SU-DHL-6 (cell line): ENCODE measurements at regions not wholly inside any gene's neighbourhood (a gene's known extent, or its start where the extent isn't known, plus 50 kb on each side); places are given as distances from the start of the nearest gene placed in this dataset.

Source experiments
- H2AFZ ChIP-seq: fragments of 200-600 bp; sonication (generic); 2 replicates; pipeline ENCODE4 v1.6.1; 2014; ENCODE audit warnings: low read depth, mild to moderate bottlenecking, moderate library complexity, mixed read lengths, antibody characterized with exemption, low read length; ENCODE audit not compliant: severe bottlenecking
- H3F3A ChIP-seq: fragments of 200-600 bp; shearing (Covaris generic); 2 replicates; pipeline ENCODE4 v1.6.0; 2016; ENCODE audit warnings: antibody characterized with exemption, mild to moderate bottlenecking; ENCODE audit not compliant: insufficient read depth
- H3K27ac ChIP-seq: fragments of 200-600 bp; sonication (generic); 2 replicates; pipeline ENCODE4 v1.5.1; 2016; ENCODE audit warnings: low read depth, mild to moderate bottlenecking, low read length, moderate library complexity, mixed read lengths
- H3K27me3 ChIP-seq: fragments of 200-600 bp; sonication (generic), shearing (Covaris generic); 2 replicates; pipeline ENCODE4 v1.6.0; 2014; ENCODE audit warnings: mild to moderate bottlenecking, low read length
- H3K36me3 ChIP-seq: fragments of 200-600 bp; sonication (generic); 2 replicates; pipeline ENCODE4 v1.6.1; 2014; ENCODE audit warnings: mild to moderate bottlenecking, low read length, mixed read lengths
- H3K4me2 ChIP-seq: fragments of 300-600, 200-600 bp; shearing (Covaris generic), sonication (generic); 2 replicates; pipeline ENCODE4 v1.6.0; 2014; ENCODE audit warnings: low read length, low read depth, mild to moderate bottlenecking; ENCODE audit not compliant: poor library complexity, severe bottlenecking
- H3K4me3 ChIP-seq: fragments of 200-600 bp; sonication (generic); 2 replicates; pipeline ENCODE4 v1.5.1; 2014; ENCODE audit warnings: antibody characterized with exemption, low read length, mild to moderate bottlenecking, mixed read lengths; ENCODE audit not compliant: insufficient read depth, poor library complexity, severe bottlenecking
- H3K79me2 ChIP-seq: fragments of 200-600 bp; sonication (generic); 2 replicates; pipeline ENCODE4 v1.6.1; 2014; ENCODE audit warnings: mild to moderate bottlenecking, low read length, moderate library complexity; ENCODE audit not compliant: insufficient read depth
- H3K9ac ChIP-seq: fragments of 200-600 bp; sonication (generic); 2 replicates; pipeline ENCODE4 v1.7.0; 2014; ENCODE audit warnings: mild to moderate bottlenecking, low read length
- H3K9me2 ChIP-seq: fragments of 200-600 bp; sonication (generic); replicated peaks from 2 replicates; pipeline ENCODE4 v1.6.1; 2014; ENCODE audit warnings: low read length; ENCODE audit not compliant: insufficient read depth
- H3K9me3 ChIP-seq: fragments of 200-600 bp; sonication (generic); 2 replicates; pipeline ENCODE4 v1.6.1; 2014; ENCODE audit warnings: low read length, mixed read lengths; ENCODE audit not compliant: insufficient read depth
- H4K20me1 ChIP-seq: fragments of 200-600 bp; sonication (generic); 2 replicates; pipeline ENCODE4 v1.6.1; 2014; ENCODE audit warnings: low read depth, mild to moderate bottlenecking, antibody characterized with exemption, low read length, moderate library complexity, mixed read lengths
- CTCF ChIP-seq: fragments of 200-600 bp; sonication (generic); IDR thresholded peaks from one replicate; pipeline ENCODE4 v1.5.1; 2017; ENCODE audit warnings: antibody characterized with exemption, mild to moderate bottlenecking, low read length, moderate library complexity; ENCODE audit not compliant: insufficient read depth, poor library complexity, severe bottlenecking
- EZH2phosphoT487 ChIP-seq: fragments of 200-600 bp; sonication (generic), shearing (Covaris generic); conservative IDR thresholded peaks from 2 replicates; pipeline ENCODE4 v1.6.1; 2018; ENCODE audit warnings: mild to moderate bottlenecking, antibody characterized with exemption, low read length, moderate library complexity, mixed read lengths

- Histone ChIP-seq H3K36me3 (no peaks in the 10 kb centered on the region), H2AFZ (no peak overlapping the region), H4K20me1 (no peaks in the 10 kb centered on the region), H3K27ac (no peak overlapping the region), H3K9me3 (no peaks in the 10 kb centered on the region), H3K4me3 (no peak overlapping the region), H3K4me2 (no peak overlapping the region), H3K79me2 (no peaks in the 10 kb centered on the region), H3F3A (no peaks in the 10 kb centered on the region), H3K27me3 (no peaks in the 10 kb centered on the region), H3K9me2 (no peaks in the 10 kb centered on the region), H3K9ac (no peak overlapping the region)
- no peak for TF ChIP-seq EZH2phosphoT487
- TF ChIP-seq CTCF = no peak
Observed at GRCh38 chr19:30879736-30880135, 469.5 kb downstream of the TSHZ3 start.

- no peaks in the 10 kb centered on the region for H3K79me2 ChIP-seq
- no peaks in the 10 kb centered on the region for H3K9me2 ChIP-seq
- no peak overlapping the region for H3K27ac ChIP-seq
- H3K9me3 ChIP-seq = no peaks in the 10 kb centered on the region
- H3F3A ChIP-seq = no peaks in the 10 kb centered on the region
- no peak for TF ChIP-seq EZH2phosphoT487
- TF ChIP-seq CTCF = no peak
- no peaks in the 10 kb centered on the region for H3K36me3 ChIP-seq
- no peak overlapping the region for H3K9ac ChIP-seq
- no peak overlapping the region for H3K4me3 ChIP-seq
- no peak overlapping the region for H3K4me2 ChIP-seq
- H2AFZ ChIP-seq = no peak overlapping the region
- H3K27me3 ChIP-seq = no peaks in the 10 kb centered on the region
- H4K20me1 ChIP-seq = no peaks in the 10 kb centered on the region
Observed at GRCh38 chr19:30879225-30879624, 470.0 kb downstream of the TSHZ3 start.

GRCh38 chr19:30878495-30878894, 470.7 kb downstream of the TSHZ3 start:
- TF ChIP-seq CTCF (no peak), EZH2phosphoT487 (no peak)
- no peak overlapping the region for H3K4me2 ChIP-seq
- H3F3A ChIP-seq = no peaks in the 10 kb centered on the region
- no peak overlapping the region for H3K27ac ChIP-seq
- no peaks in the 10 kb centered on the region for H3K9me3 ChIP-seq
- no peaks in the 10 kb centered on the region for H3K27me3 ChIP-seq
- H3K9ac ChIP-seq = no peak overlapping the region
- no peaks in the 10 kb centered on the region for H3K9me2 ChIP-seq
- no peaks in the 10 kb centered on the region for H3K36me3 ChIP-seq
- H4K20me1 ChIP-seq = no peaks in the 10 kb centered on the region
- H2AFZ ChIP-seq = no peak overlapping the region
- H3K4me3 ChIP-seq = no peak overlapping the region
- H3K79me2 ChIP-seq = no peaks in the 10 kb centered on the region

GRCh38 chr19:30877661-30878113, 471.5 kb downstream of the TSHZ3 start:
- Histone ChIP-seq H3K79me2 (no peaks in the 10 kb centered on the region), H3K27ac (no peak overlapping the region), H3K9ac (no peak overlapping the region), H3K27me3 (no peaks in the 10 kb centered on the region), H2AFZ (no peak overlapping the region), H3K4me2 (no peak overlapping the region), H3K9me3 (no peaks in the 10 kb centered on the region), H3F3A (no peaks in the 10 kb centered on the region), H4K20me1 (no peaks in the 10 kb centered on the region), H3K4me3 (no peak overlapping the region), H3K9me2 (no peaks in the 10 kb centered on the region), H3K36me3 (no peaks in the 10 kb centered on the region)
- TF ChIP-seq EZH2phosphoT487 = no peak
- TF ChIP-seq CTCF = no peak
